ENCODE measurements at regions not wholly inside any gene's neighbourhood (a gene's known extent, or its start where the extent isn't known, plus 50 kb on each side); places are given as distances from the start of the nearest gene placed in this dataset.
"Not testable (repeated sequence)": the region's sequence is repeated elsewhere in the genome, so short reads cannot be mapped to it uniquely, and the experiment has no call there.

DNA sequence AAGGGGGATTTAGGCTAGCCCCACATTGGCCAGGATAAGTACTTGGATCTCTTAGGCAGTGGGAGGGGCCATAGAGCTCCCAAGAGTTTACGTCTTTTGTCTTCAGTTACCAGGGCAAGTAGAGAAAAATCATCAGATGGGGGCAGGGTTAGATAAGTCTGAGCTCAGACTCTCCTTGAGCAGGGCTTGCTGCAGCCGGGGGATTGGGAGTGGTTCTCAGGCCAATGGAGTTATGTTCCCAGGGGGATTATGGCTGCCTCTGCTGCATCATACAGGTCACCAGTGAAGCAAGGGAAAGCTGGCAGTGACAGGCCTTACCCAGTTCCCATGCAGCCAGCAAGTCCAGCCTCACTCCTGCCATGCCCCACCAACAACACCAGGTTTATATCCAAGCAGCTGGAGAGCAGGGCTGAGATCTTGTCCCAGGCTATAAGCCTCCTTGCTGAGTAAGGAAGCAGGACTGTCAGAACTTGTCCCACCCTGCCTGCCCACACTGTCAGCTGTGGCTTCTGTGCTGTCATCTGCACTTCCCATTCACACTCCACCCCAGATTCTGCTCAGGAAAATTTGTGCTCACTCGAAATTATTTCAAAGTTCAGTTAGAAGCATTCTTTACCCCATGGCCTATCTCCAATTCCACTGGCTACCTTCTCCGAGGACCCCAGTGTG is 215.3 kb downstream of the FAM43A start:
- Mint-ChIP-seq H3K27me3 (peaks cover 24 to 63% (median 47%) of the 10 kb centered on the region in 5 donors), H3K9me3 (peaks cover 14 to 68% (median 32%) of the 10 kb centered on the region in 11 donors), H3K4me3 (no peak overlapping the region), H3K4me1 (peaks cover 0 to 8% (median 0%) of the 10 kb centered on the region in 7 donors), H3K27ac (no peak overlapping the region), H3K36me3 (peaks cover 0 to 12% (median 5%) of the 10 kb centered on the region in 5 donors)
- POLR2A ChIA-PET: no interaction called here
- H3K9me3 ChIP-seq (ENCODE audit: control insufficient read depth in 2 of 3, low read length in 3 of 3): peaks cover 0 to 16% (median 0%) of the 10 kb centered on the region in 3 experiments
- H3K27me3 ChIP-seq (ENCODE audit: control insufficient read depth in 2 of 2, insufficient read depth in 2 of 2, low read length in 2 of 2): no peaks in the 10 kb centered on the region
- no peak for ATAC-seq
- no peaks in the 10 kb centered on the region for H3K4me1 ChIP-seq (ENCODE audit: control insufficient read depth in 2 of 2, insufficient read depth in 2 of 2, low read length in 2 of 2)
- no peak for DNase-seq
- no peak overlapping the region for H3K27ac ChIP-seq (ENCODE audit: low read depth, low read length)
- no peak overlapping the region for H3K4me3 ChIP-seq (ENCODE audit: low read length)
- no peaks in the 10 kb centered on the region for H3K36me3 ChIP-seq (ENCODE audit: control insufficient read depth in 2 of 3, insufficient read depth in 3 of 3, low read length in 3 of 3)
- CTCF ChIA-PET: no interaction called here
- intact Hi-C loops (cut with micrococcal nuclease): no loop called here

DNA sequence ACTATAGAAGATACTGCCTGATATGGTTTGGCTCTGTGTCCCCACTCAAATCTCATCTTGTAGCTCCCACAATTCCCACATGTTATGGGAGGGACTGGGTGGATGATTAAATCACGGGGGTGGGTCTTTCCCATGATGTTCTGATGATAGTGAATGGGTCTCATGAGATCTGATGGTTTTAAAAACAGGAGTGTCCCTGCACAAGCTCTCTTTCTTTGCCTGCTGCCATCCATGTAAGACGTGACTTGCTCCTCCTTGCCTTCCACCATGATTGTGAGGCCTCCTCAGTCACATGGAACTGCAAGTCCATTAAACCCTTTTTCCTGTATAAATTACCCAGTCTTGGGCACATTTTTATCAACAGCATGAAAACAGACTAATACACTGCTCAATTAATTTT is 217.8 kb downstream of the FAM43A start:
- POLR2A ChIA-PET; H3K36me3 ChIP-seq (ENCODE audit: control insufficient read depth in 2 of 3, insufficient read depth in 3 of 3, low read length in 3 of 3): not testable (repeated sequence)
- peaks cover 13 to 53% (median 36%) of the 10 kb centered on the region in 5 donors for H3K27me3 Mint-ChIP-seq

DNA sequence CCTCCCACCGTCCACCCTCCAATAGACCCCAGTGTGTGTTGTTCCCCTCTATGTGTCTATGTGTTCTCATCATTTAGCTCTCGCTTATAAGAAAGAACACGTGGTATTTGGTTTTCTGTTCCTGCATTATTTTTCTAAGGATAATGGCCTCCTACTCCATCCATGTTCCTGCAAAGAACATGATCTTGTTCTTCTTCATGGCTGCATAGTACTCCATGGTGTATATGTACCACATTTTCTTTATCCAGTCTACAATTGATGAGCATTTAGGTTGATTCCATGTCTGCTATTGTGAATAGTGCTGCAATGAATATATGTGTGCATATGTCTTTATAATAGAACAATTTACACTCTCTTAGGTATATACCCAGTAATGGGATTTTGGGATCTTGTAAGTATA is 219.3 kb downstream of the FAM43A start:
- ATAC-seq, H3K27ac Mint-ChIP-seq: not testable (repeated sequence)

More for the DNA sequence above, 217.8 kb downstream of the FAM43A start:
- H3K4me3 ChIP-seq (ENCODE audit: low read length); H3K27ac Mint-ChIP-seq; H3K27ac ChIP-seq (ENCODE audit: low read depth, low read length); H3K27me3 ChIP-seq (ENCODE audit: control insufficient read depth in 2 of 2, insufficient read depth in 2 of 2, low read length in 2 of 2); H3K4me3 Mint-ChIP-seq; H3K4me1 Mint-ChIP-seq; DNase-seq; CTCF ChIA-PET; ATAC-seq; intact Hi-C loops (cut with micrococcal nuclease); H3K4me1 ChIP-seq (ENCODE audit: control insufficient read depth in 2 of 2, insufficient read depth in 2 of 2, low read length in 2 of 2): not testable (repeated sequence)
- Mint-ChIP-seq H3K9me3 (peaks cover 12 to 49% (median 25%) of the 10 kb centered on the region in 11 donors), H3K36me3 (peaks cover 0 to 12% (median 5%) of the 10 kb centered on the region in 5 donors)
- H3K9me3 ChIP-seq (ENCODE audit: control insufficient read depth in 2 of 3, low read length in 3 of 3): peaks cover 0 to 16% (median 0%) of the 10 kb centered on the region in 3 experiments

GRCh38 chr3:194905696-194906095 is 220.0 kb downstream of the FAM43A start:
- H3K36me3 ChIP-seq (ENCODE audit: control insufficient read depth in 2 of 3, insufficient read depth in 3 of 3, low read length in 3 of 3): no peaks in the 10 kb centered on the region
- peaks cover 0 to 6% (median 1%) of the 10 kb centered on the region in 5 donors for H3K36me3 Mint-ChIP-seq

More for the DNA sequence above, 219.3 kb downstream of the FAM43A start:
- DNase-seq; CTCF ChIA-PET; H3K4me1 ChIP-seq (ENCODE audit: control insufficient read depth in 2 of 2, insufficient read depth in 2 of 2, low read length in 2 of 2); H3K9me3 ChIP-seq (ENCODE audit: control insufficient read depth in 2 of 3, low read length in 3 of 3); H3K4me3 ChIP-seq (ENCODE audit: low read length); H3K4me3 Mint-ChIP-seq; intact Hi-C loops (cut with micrococcal nuclease); H3K36me3 ChIP-seq (ENCODE audit: control insufficient read depth in 2 of 3, insufficient read depth in 3 of 3, low read length in 3 of 3); H3K4me1 Mint-ChIP-seq; H3K27me3 ChIP-seq (ENCODE audit: control insufficient read depth in 2 of 2, insufficient read depth in 2 of 2, low read length in 2 of 2); H3K36me3 Mint-ChIP-seq; POLR2A ChIA-PET; H3K27ac ChIP-seq (ENCODE audit: low read depth, low read length): not testable (repeated sequence)
- Mint-ChIP-seq H3K27me3 (peaks cover 13 to 38% (median 24%) of the 10 kb centered on the region in 5 donors), H3K9me3 (peaks cover 6 to 35% (median 18%) of the 10 kb centered on the region in 11 donors)

GRCh38 chr3:194906229-194906629 is 220.5 kb downstream of the FAM43A start:
- Mint-ChIP-seq H3K4me3 (no peak overlapping the region), H3K27ac (no peak overlapping the region), H3K36me3 (peaks cover 0 to 6% (median 0%) of the 10 kb centered on the region in 5 donors), H3K4me1 (peaks cover 0 to 8% (median 0%) of the 10 kb centered on the region in 7 donors), H3K9me3 (peaks cover 0 to 25% (median 10%) of the 10 kb centered on the region in 11 donors), H3K27me3 (peaks cover 13 to 30% (median 15%) of the 10 kb centered on the region in 5 donors)
- Histone ChIP-seq H3K27me3 (ENCODE audit: control insufficient read depth in 2 of 2, insufficient read depth in 2 of 2, low read length in 2 of 2) (no peaks in the 10 kb centered on the region), H3K9me3 (ENCODE audit: control insufficient read depth in 2 of 3, low read length in 3 of 3) (no peaks in the 10 kb centered on the region), H3K36me3 (ENCODE audit: control insufficient read depth in 2 of 3, insufficient read depth in 3 of 3, low read length in 3 of 3) (no peaks in the 10 kb centered on the region), H3K4me3 (ENCODE audit: low read length) (no peak overlapping the region), H3K27ac (ENCODE audit: low read depth, low read length) (no peak overlapping the region), H3K4me1 (ENCODE audit: control insufficient read depth in 2 of 2, insufficient read depth in 2 of 2, low read length in 2 of 2) (no peaks in the 10 kb centered on the region)
- POLR2A ChIA-PET: no interaction called here
- no peak for DNase-seq
- no peak for ATAC-seq
- CTCF ChIA-PET: no interaction called here
- intact Hi-C loops (cut with micrococcal nuclease): no loop called here

More at GRCh38 chr3:194905696-194906095, 220.0 kb downstream of the FAM43A start:
- intact Hi-C loops (cut with micrococcal nuclease): no loop called here
- Histone ChIP-seq H3K27me3 (ENCODE audit: control insufficient read depth in 2 of 2, insufficient read depth in 2 of 2, low read length in 2 of 2) (no peaks in the 10 kb centered on the region), H3K9me3 (ENCODE audit: control insufficient read depth in 2 of 3, low read length in 3 of 3) (peaks cover 0 to 2% (median 0%) of the 10 kb centered on the region in 3 experiments), H3K4me3 (ENCODE audit: low read length) (no peak overlapping the region), H3K27ac (ENCODE audit: low read depth, low read length) (no peak overlapping the region), H3K4me1 (ENCODE audit: control insufficient read depth in 2 of 2, insufficient read depth in 2 of 2, low read length in 2 of 2) (no peaks in the 10 kb centered on the region)
- Mint-ChIP-seq H3K4me1 (peaks cover 0 to 8% (median 0%) of the 10 kb centered on the region in 7 donors), H3K9me3 (peaks cover under 1 to 28% (median 11%) of the 10 kb centered on the region in 11 donors), H3K27me3 (peaks cover 13 to 34% (median 17%) of the 10 kb centered on the region in 5 donors), H3K4me3 (no peak overlapping the region), H3K27ac (no peak overlapping the region)
- CTCF ChIA-PET: no interaction called here
- POLR2A ChIA-PET: no interaction called here
- no peak for DNase-seq
- no peak for ATAC-seq

GRCh38 chr3:194906970-194907629 is 221.4 kb downstream of the FAM43A start:
- Mint-ChIP-seq H3K27me3 (peaks cover 13 to 25% (median 16%) of the 10 kb centered on the region in 5 donors), H3K4me1 (peaks cover 0 to 8% (median 0%) of the 10 kb centered on the region in 7 donors), H3K9me3 (peaks cover 0 to 19% (median 6%) of the 10 kb centered on the region in 11 donors), H3K4me3 (no peak overlapping the region), H3K36me3 (peaks cover 0 to 6% (median 0%) of the 10 kb centered on the region in 5 donors), H3K27ac (no peak overlapping the region)
- no peak overlapping the region for H3K4me3 ChIP-seq (ENCODE audit: low read length)
- H3K9me3 ChIP-seq (ENCODE audit: control insufficient read depth in 2 of 3, low read length in 3 of 3): no peaks in the 10 kb centered on the region
- no peaks in the 10 kb centered on the region for H3K4me1 ChIP-seq (ENCODE audit: control insufficient read depth in 2 of 2, insufficient read depth in 2 of 2, low read length in 2 of 2)
- ATAC-seq: no peak
- H3K27me3 ChIP-seq (ENCODE audit: control insufficient read depth in 2 of 2, insufficient read depth in 2 of 2, low read length in 2 of 2): no peaks in the 10 kb centered on the region
- no peaks in the 10 kb centered on the region for H3K36me3 ChIP-seq (ENCODE audit: control insufficient read depth in 2 of 3, insufficient read depth in 3 of 3, low read length in 3 of 3)
- ChIA-PET POLR2A (no interaction called here), CTCF (no interaction called here)
- no peak overlapping the region for H3K27ac ChIP-seq (ENCODE audit: low read depth, low read length)
- intact Hi-C loops (cut with micrococcal nuclease): no loop called here
- DNase-seq: no peak

All from naive thymus-derived CD4-positive, alpha-beta T cell (primary cell).